H1 (cell line): ENCODE measurements at regions not wholly inside any gene's neighbourhood (a gene's known extent, or its start where the extent isn't known, plus 50 kb on each side); places are given as distances from the start of the nearest gene placed in this dataset.

Source experiments
- SP2 ChIP-seq: IDR thresholded peaks from 2 replicates; pipeline ENCODE4 v1.6.1; 2012; ENCODE audit warnings: mild to moderate bottlenecking, low read length, inconsistent platforms
- SRF ChIP-seq: IDR thresholded peaks from 2 replicates; pipeline ENCODE4 v1.6.1; 2011; ENCODE audit warnings: mild to moderate bottlenecking, low read depth, low read length, moderate library complexity

- TF ChIP-seq SP2 = no peak
- no peak for TF ChIP-seq SRF
These were observed 57.0 kb downstream of the BBS10 start (continued) for GRCh38 chr12:76290963-76291859.
